ENCODE measurements at regions not wholly inside any gene's neighbourhood (a gene's known extent, or its start where the extent isn't known, plus 50 kb on each side); places are given as distances from the start of the nearest gene placed in this dataset.

GRCh38 chr6:28696167-28696566 lies 170.5 kb downstream of the GPX5 start:
- DNase-seq (ENCODE audit: low read depth, low spot score), result no peak

DNA sequence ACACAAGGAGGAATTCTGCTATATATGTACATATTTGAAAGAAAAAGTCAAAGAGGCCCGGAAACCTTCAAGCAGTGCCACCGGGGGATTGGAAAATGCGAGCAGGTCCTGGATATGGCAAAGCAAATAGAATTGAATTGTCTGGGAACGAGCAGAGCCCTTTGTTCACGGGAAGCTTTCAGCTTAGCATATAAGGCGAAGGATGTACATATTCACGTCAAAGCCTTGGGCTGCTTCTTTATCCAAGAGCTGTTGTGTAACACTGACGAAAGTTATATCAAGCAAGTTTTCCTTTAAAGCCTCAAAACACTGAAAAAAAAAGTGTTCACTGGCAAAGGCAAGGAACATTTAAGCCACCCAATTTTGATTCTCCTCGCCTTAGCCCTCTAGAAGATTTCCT lies 171.0 kb downstream of the GPX5 start:
- DNase-seq (ENCODE audit: low read depth, low spot score), result no peak

- DNase-seq (ENCODE audit: low read depth, low spot score), result no peak
Measured at GRCh38 chr6:28707387-28708282, 182.0 kb downstream of the GPX5 start.

DNA sequence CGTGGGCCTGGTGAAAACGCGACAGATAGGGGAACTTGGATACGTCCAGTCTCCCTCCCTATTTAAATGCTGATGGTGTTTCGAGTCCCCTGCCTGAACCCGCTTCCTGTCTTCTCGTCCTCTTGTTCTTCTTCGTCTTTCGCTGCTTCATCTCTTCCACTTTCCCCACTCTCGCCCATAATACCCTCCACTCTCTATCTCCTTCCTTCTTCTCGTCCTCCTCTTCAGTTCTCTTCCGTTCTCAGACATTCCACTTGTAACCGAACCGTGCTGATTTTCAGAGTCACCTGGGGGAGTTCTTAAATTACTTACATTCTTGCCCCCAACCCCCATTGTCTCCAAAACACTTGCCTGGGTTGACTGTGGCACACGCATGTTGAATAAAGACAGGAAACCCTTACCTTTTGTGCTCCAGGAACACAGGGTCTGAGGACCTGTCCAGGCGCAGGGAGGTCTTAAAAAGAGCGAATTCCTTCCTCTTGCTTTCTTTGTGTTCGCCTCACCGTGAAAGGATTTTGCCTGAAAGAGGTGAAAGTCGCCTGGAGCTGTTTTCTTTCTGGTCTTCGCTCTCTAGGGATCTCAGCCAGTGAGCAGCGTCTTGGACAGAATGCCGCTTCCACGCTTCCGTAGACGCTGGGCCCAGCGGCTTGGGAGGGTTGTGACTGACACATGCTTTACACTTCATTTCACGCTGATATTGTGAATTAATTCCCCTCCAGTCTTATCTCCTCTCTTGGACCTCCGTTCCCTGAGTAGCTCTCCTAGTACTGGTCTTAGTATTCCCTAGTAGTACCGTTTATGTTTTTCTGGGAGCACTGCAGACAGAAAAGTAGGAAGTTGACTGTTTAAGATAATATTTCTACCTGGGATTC lies 184.0 kb downstream of the GPX5 start:
- DNase-seq (ENCODE audit: low read depth, low spot score), result no peak

DNA sequence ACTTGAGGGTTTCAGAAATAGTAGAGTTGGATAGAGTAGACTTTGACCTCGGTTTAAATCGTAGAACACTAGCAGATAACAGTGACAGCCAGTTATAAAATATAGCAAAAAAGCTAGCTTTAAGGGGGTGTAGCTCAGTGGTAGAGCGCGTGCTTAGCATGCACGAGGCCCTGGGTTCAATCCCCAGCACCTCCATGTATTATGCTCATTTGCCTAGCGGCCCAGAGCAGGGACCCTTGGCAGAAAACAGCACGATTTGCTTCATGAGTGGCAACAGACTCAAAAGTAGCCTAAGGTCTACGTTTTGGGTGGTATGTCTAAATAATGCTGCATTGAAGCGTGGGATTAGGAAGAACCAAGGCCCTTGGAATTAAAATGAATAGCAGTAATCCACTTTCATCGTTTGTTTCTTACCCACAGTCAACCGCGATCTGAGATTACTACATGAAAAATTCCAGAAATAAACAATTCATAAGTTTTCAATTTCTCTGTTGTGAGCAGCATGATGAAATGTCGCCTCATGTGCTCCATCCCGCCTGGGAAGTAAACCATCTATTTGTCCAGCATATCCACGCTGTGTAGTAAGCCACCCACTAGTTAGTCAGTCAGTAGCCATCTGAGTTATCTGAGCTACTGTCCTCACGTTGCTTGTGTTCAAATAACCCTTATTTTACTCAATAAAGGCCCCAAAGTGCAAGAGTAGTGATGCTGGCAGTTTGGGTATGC lies 184.9 kb downstream of the GPX5 start:
- no peak for DNase-seq (ENCODE audit: low read depth, low spot score)

DNA sequence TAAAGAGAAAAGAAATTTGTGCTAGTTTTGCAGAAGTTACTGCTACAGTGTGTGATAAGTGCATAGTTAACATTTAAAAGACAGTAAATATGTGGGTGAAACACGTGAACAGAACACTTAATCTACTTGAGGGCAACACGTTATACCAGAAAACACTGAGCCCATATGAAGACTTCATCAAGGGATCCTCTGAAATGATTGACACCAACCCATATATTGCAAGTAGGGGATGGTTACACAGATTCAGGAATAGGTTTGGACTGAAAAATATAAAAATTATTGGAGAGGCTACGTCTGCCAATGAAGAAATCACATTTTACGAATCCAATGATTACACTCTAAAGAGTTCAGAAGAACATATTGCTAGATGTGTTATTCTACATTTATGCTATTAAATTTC lies 185.6 kb downstream of the GPX5 start:
- DNase-seq (ENCODE audit: low read depth, low spot score), result no peak

DNA sequence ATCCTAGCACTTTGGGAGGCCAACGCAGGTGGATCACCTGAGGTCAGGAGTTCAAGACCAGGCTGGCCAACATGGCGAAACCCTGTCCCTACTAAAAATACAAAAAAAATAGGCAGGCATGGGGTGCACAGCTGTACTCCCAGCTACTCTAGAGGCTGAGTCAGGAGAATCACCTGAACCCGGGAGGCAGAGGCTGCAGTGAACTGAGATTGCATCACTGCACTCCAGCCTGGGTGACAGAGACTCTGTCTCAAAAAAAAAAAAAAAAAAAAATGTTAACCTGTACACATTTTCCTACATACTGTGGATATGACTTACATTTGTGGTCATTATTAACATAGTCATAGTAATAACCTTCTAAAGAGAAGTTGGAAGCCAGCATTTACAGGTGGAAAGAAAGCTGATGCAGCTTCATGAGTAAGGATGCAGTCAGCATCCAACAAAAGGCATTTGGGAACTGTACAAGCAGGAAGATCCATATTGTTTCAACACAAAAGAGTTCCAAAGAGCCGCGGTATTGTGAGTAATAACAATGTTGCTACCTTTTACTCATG lies 186.2 kb downstream of the GPX5 start:
- DNase-seq (ENCODE audit: low read depth, low spot score), result no peak

DNA sequence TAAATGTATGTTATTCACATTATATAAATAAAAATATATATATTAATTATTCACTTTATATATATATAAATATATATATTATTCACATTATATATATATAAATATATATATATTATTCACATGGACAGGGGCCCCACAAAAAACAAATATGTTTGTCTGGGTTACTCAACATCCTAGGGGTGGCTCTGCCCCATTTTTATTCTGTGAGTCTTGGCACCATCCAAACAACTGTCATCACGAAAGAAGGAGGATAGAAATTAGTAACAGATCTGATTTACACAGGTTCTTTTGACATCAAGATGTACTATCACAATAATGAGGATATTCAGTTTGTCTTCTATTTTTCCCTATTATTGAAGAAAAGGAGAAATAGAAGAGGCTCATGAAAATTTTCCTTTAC lies 187.3 kb downstream of the GPX5 start:
- DNase-seq (ENCODE audit: low read depth, low spot score), result no peak

- no peak for DNase-seq (ENCODE audit: low read depth, low spot score)
Measured at GRCh38 chr6:28719275-28719940, 193.7 kb downstream of the GPX5 start.

- DNase-seq (ENCODE audit: low read depth, low spot score), result no peak
Measured at GRCh38 chr6:28720357-28721231, 194.9 kb downstream of the GPX5 start.

GRCh38 chr6:28721372-28721771 lies 195.7 kb downstream of the GPX5 start:
- no peak for DNase-seq (ENCODE audit: low read depth, low spot score)

DNA sequence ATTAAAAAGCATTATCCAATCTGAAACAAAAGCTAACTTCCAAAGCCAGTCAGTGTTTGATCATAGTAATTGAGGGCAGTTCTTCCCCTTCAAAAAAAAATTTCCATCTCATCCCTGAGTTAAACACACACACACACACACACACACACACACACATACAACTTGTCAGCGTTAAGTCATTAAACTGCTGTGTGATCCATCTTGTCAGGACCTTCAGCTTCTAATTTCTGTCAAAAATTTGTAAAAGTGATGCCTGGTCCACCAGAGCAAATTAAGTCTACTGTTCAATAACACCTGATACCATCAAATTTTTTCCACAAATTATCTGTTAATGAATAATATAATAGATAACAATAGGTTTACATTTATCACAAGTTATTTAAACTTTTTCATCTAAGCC lies 198.7 kb downstream of the GPX5 start:
- no peak for DNase-seq (ENCODE audit: low read depth, low spot score)

DNA sequence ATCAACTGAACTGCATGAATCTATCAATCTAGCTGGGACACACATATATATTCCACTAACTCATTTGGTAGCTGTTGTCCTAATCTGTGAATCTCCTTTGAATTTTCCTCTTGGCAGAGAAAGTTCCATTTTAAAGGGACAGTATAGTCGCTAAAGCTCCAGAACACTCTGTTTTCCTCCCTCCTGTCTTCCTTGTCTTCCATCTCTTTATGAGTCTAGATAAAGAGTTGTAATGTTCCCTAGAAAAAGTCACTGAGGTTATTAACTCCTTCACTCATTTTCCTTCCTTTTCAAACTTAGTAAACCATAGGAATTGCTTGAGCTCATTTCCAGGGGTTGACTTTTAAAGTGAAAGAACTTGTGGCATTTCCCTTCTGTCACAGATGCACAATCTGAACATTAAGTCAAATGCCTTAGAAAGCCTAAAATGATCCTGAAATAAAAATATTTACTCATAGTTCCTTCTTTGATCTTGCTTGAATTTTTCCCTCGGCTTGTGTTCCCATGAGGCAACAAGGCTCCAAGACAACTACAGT lies 198.4 kb downstream of the TRIM27 start:
- DNase-seq (ENCODE audit: low read depth, low spot score), result no peak

- no peak for DNase-seq (ENCODE audit: low read depth, low spot score)
Measured at GRCh38 chr6:28725890-28726348, 197.9 kb downstream of the TRIM27 start.

- DNase-seq (ENCODE audit: low read depth, low spot score), result no peak
Measured at GRCh38 chr6:28726569-28727309, 197.0 kb downstream of the TRIM27 start.

DNA sequence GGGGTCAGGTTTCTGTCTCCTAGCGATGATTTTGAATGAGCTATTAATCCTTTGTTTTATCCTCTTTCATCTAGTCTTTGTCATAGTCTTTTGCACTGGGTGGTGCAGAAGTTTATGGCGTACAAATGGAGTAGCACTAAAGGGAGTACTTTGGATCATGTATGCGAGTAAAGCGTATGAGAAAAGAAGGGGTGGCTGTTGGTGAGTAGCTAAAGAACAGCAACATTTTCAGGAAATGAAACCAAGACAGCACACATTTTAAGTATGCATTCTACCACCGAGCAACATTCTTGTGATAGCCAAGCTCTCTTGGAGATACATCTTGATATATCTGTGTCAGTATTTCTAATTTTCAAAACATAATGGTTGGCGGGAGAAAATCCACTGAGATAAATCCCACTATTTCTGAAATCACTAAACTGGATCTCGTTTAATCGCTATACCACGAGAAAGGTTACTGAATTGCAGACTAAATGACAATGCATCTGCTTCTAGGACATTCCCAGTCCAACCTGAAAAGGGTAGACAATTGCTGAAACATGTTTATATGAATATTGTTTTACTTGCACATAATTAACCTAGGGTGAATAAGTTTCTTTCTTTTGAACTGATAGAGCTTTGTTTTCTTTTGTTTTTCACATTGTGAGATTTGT lies 196.1 kb downstream of the TRIM27 start:
- no peak for DNase-seq (ENCODE audit: low read depth, low spot score)

DNA sequence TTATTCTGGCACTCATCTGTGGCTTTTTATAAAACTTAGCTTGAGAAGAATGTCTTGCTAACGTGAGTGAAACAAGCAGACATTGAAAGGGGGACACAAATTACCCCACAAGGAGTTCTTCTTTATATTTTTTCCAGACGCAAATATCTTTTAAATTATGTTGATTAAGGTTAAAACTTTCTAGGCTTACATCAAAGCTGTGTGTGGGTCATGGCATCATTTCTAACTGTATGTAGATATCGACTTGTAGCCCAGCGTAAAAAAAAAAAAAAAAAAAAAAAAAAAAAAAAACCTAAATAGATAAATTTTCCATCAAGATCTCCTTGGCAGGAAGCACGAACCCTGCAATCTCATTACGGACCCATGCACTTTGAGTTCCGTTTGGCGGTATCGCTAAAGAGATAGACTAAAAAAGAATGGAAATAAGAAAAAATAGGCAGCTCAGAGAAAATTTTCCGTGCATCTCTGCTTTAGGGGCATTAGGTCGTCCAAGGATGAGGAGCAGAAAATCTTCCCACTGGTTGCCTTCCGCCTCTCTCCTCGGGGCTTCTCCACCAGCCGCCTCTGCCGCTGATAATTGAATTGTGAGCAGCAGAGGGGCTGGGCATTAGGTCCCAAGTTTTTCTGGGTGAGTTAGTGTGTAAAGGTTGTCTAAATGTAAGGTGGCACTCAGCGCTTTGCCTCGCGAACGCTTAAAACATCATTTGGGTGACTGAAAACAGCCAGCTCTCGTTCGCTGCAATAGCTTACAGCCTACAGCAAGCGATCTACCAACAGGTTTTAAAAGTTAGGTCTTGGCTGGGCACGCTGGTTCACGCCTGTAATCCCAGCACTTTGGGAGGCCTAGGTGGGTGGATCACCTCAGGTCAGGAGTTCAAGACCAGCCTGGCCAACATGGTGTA lies 194.0 kb downstream of the TRIM27 start:
- no peak for DNase-seq (ENCODE audit: low read depth, low spot score)

GRCh38 chr6:28732052-28732451 lies 191.7 kb downstream of the TRIM27 start:
- DNase-seq (ENCODE audit: low read depth, low spot score), result no peak

Data from activated CD4-positive, CD25-positive, alpha-beta regulatory T cell treated with anti-CD3 and anti-CD28 coated beads, Interleukin-2, amount 50 U/mL, for 16 hours (primary cell).